ENCODE measurements at regions not wholly inside any gene's neighbourhood (a gene's known extent, or its start where the extent isn't known, plus 50 kb on each side); places are given as distances from the start of the nearest gene placed in this dataset.

DNA sequence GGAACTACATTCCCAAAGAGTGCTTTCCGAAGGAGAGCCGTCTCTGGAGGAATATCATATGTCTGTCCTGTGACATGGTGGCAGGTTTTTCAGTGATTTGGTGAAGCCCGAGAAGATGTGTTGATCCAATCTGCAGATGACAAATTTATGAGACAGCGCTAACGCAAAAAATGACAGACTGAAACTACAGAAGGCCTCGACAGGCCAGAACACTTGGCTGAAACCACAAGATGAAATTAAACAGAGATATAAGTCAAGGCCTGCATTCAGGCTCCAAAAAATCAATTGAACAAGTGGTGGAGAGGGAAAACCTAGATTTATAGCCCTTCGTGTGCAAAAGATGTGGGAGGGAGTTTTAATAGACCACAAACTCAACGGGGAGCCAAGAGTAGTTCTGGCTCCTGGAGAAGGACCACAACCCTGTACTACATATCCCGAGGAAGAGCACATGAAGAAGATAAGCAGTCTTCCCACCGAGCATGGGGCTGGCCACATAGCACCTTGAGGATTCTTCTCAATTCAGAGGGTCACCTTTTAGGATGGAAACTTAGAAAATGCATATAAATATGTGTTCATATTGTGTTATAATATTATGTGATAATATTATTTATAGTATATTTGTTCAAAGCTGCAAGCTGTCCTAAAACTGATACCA, 231.3 kb upstream of the PDE10A start:
- DNase-seq (ENCODE audit: low spot score) (no peak), ATAC-seq (ENCODE audit: low FRiP score) (no peak)
- TF ChIP-seq, protein P1, sequence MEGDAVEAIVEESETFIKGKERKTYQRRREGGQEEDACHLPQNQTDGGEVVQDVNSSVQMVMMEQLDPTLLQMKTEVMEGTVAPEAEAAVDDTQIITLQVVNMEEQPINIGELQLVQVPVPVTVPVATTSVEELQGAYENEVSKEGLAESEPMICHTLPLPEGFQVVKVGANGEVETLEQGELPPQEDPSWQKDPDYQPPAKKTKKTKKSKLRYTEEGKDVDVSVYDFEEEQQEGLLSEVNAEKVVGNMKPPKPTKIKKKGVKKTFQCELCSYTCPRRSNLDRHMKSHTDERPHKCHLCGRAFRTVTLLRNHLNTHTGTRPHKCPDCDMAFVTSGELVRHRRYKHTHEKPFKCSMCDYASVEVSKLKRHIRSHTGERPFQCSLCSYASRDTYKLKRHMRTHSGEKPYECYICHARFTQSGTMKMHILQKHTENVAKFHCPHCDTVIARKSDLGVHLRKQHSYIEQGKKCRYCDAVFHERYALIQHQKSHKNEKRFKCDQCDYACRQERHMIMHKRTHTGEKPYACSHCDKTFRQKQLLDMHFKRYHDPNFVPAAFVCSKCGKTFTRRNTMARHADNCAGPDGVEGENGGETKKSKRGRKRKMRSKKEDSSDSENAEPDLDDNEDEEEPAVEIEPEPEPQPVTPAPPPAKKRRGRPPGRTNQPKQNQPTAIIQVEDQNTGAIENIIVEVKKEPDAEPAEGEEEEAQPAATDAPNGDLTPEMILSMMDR (IDR thresholded peaks at IDR 0.05), result no peak

DNA sequence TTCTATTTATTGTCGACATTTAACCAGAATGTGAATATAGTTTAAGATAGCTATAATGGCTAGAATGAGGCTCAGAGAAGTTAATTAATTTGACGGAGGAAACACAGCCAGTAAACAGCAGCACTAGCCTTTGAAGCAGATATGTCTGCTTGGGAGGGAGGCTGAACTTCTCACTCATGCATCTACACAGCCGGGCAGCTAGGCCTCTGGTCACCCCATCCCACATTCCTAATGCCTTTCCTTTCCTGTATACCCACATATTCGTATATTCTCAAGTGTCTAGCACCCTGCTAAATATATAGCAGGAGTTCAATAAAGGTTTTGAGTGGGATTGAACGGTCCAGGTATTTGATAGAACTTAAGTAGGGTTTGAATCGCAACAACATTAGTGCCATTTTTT, 230.4 kb upstream of the PDE10A start:
- DNase-seq (ENCODE audit: low spot score), result no peak
- TF ChIP-seq, protein P1 (IDR thresholded peaks at IDR 0.05), result no peak
- no peak for ATAC-seq (ENCODE audit: low FRiP score)

DNA sequence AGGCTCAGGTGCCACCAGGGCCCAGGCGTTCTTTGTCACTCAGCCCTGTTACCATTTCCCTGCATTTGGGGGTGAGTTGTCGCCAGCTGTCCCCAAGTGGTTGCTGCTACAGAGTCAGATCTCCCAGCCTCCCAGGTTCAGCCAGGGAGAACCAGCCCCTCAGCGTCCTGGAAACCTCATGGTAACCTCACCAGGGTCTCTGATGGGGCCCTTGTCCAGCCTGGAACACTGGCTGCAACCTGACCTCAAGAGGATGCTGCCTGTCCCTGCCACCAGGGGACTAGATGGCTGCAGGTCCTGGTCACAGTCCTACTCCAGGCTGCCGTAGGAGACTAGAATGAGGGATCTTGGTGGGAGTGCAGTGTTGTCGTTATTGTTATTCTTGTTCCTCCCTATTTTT, 228.3 kb upstream of the PDE10A start:
- no peak for DNase-seq (ENCODE audit: low spot score)
- no peak for ATAC-seq (ENCODE audit: low FRiP score)
- TF ChIP-seq, protein P1 (IDR thresholded peaks at IDR 0.05), result no peak

DNA sequence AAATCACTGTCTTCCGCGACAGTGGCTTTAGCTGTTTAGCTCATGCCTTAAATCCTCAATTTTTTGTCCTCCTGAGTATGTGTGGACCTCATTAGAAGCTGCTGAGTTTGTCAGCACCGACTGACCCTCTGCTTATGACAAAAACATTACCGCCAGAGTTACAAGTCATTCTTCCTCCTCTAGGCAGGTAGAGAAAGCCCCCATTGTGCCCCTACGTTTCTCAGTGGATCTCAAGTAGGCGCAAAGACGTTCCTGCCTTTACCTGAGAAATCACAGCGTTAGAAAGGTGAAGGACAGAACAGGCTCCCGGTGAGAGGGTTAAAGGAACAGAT, 227.3 kb upstream of the PDE10A start:
- DNase-seq (ENCODE audit: low spot score), result no peak
- TF ChIP-seq, protein P1 (IDR thresholded peaks at IDR 0.05), result no peak
- ATAC-seq (ENCODE audit: low FRiP score), result peak; percentile 7

DNA sequence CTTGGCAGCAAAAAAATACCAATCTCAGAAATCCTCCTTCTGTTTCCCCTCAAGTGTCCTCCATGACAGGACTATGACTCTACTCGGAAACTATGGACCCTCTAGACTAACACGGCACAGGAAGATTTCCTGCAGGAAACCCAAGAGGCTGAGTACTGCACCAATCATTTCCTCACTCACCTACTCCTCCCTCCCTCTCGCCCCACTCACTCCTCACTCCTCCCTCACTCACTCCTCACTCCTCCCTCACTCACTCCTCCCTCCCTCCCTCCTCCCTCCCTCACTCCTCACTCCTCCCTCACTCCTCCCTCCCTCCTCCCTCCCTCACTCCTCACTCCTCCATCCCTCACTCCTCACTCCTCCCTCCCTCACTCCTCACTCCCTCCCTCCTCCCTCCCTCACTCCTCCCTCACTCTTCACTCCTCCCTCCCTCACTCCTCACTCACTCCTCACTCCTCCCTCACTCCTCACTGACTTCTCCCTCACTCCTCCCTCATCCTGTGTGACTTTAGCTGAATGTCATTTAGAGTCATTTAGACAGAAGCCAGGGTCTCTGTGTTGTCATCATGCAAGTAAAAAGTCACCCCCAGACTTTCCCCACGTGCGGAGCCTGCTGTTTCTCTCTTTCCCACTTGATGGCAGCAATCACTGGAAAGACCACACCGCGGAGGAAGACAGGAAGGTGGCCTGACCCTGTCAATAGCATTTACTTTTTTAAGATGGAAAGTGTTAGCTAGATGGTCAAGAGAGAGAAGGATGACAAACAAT, 226.8 kb upstream of the PDE10A start:
- peak; percentile 9 for ATAC-seq (ENCODE audit: low FRiP score)
- DNase-seq (ENCODE audit: low spot score), result no peak
- TF ChIP-seq, protein P1 (IDR thresholded peaks at IDR 0.05), result no peak

DNA sequence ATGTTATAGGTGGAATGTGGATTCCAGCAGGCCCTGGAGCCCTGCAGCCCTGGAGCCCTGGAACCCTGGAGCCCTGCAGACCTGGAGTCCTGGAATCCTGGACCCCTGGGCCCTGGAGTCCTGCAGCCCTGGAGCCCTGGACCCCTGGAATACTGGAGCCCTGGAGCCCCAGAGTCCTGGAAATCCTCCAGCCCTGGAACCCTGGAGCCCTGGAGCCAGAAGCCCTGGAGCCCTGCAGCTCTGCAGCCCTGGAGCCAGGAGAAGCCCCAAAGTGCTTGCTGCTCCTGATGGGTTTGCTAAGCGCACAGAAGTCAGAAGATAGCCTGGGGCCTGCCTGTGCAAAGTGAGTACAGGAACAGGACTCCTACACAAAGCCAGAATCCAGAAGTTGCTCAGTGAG, 223.1 kb upstream of the PDE10A start:
- TF ChIP-seq, protein P1 (IDR thresholded peaks at IDR 0.05), result no peak
- DNase-seq (ENCODE audit: low spot score), result no peak
- no peak for ATAC-seq (ENCODE audit: low FRiP score)

Data from omental fat pad (tissue), 3 donors.